ENCODE measurements at regions not wholly inside any gene's neighbourhood (a gene's known extent, or its start where the extent isn't known, plus 50 kb on each side); places are given as distances from the start of the nearest gene placed in this dataset.
"Not testable (repeated sequence)": the region's sequence is repeated elsewhere in the genome, so short reads cannot be mapped to it uniquely, and the experiment has no call there.

DNA sequence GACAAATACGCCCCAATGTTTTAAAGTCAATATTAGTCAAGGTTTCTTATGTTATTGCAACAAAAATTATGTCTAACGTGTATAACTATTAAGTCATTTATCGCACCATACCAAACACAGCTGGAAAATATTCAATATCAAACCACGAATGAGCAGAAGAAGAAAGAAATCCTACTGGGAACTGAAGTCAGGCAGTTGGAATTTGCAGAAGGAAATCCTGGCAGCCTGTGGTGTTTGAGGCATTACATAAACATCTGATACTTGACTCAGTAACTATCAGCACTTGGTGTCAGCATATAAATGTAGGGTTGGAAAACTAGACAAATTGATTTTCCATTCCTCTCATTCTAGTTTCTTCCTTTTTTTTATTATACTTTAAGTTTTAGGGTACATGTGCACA is 83.4 kb upstream of the NUPR2 start:
- Histone ChIP-seq H3K4me2 (ENCODE audit: insufficient read depth, insufficient read length, low read length) (no peak overlapping the region), H3K79me2 (ENCODE audit: insufficient read depth, low read length) (no peaks in the 10 kb centered on the region), H3K27me3 (ENCODE audit: insufficient read depth, low read length) (no peaks in the 10 kb centered on the region), H3K18ac (ENCODE audit: insufficient read length, low read depth, low read length) (no peak overlapping the region), H3K56ac (ENCODE audit: insufficient read length, low read depth, low read length) (no peak overlapping the region), H3K9ac (ENCODE audit: extremely low read depth, insufficient read length, low read length) (no peak overlapping the region), H4K8ac (replicated peaks; ENCODE audit: insufficient read length, low read depth, low read length) (no peak overlapping the region), H2AK5ac (ENCODE audit: insufficient read length, low read length) (no peak overlapping the region), H3K27ac (ENCODE audit: insufficient read length, low read depth, low read length) (no peak overlapping the region), H3K23ac (ENCODE audit: insufficient read length, low read depth, low read length) (no peak overlapping the region), H2BK15ac (ENCODE audit: low read depth, low read length) (no peak overlapping the region), H3K14ac (ENCODE audit: insufficient read depth, low read length) (no peak overlapping the region), H4K20me1 (ENCODE audit: control insufficient read depth, insufficient read depth, insufficient read length) (no peaks in the 10 kb centered on the region), H2BK120ac (ENCODE audit: low read depth, low read length, poor library complexity, severe bottlenecking) (no peak overlapping the region), H2BK20ac (ENCODE audit: low read depth, low read length, poor library complexity, severe bottlenecking) (no peak overlapping the region), H3K23me2 (ENCODE audit: insufficient read length, low read depth, low read length, poor library complexity, severe bottlenecking) (no peaks in the 10 kb centered on the region), H4K5ac (ENCODE audit: insufficient read length, low read depth, low read length) (no peak overlapping the region), H3K9me3 (ENCODE audit: control insufficient read depth, low read depth, low read length) (peaks cover 56% of the 10 kb centered on the region), H2AFZ (ENCODE audit: low read length) (no peak overlapping the region), H3K4ac (ENCODE audit: low read depth, low read length) (no peak overlapping the region), H2BK5ac (ENCODE audit: insufficient read length, low read length) (no peak overlapping the region), H3K4me1 (ENCODE audit: insufficient read depth, low read length) (no peaks in the 10 kb centered on the region), H3K79me1 (ENCODE audit: insufficient read depth, low read depth, low read length, poor library complexity, severe bottlenecking) (no peaks in the 10 kb centered on the region), H3T11ph (ENCODE audit: low read length) (no peak overlapping the region), H2BK12ac (ENCODE audit: insufficient read length, low read depth, low read length) (no peak overlapping the region), H4K91ac (ENCODE audit: insufficient read length, low read depth, low read length) (no peak overlapping the region)
- Mint-ChIP-seq H3K9me3 (peaks cover 90 to 91% of the 10 kb centered on the region in 2 experiments), H3K4me3 (no peak overlapping the region), H3K27me3 (ENCODE audit: low read depth) (peaks cover 4% of the 10 kb centered on the region), H3K27ac (no peak overlapping the region), H3K4me1 (no peaks in the 10 kb centered on the region), H3K36me3 (ENCODE audit: insufficient read depth in 1 of 3, low read depth in 3 of 3) (peaks cover 7 to 23% (median 10%) of the 10 kb centered on the region in 3 experiments; a peak in 6 of 7 replicates)
- DNase-seq: no peak
- TF ChIP-seq, protein P1, sequence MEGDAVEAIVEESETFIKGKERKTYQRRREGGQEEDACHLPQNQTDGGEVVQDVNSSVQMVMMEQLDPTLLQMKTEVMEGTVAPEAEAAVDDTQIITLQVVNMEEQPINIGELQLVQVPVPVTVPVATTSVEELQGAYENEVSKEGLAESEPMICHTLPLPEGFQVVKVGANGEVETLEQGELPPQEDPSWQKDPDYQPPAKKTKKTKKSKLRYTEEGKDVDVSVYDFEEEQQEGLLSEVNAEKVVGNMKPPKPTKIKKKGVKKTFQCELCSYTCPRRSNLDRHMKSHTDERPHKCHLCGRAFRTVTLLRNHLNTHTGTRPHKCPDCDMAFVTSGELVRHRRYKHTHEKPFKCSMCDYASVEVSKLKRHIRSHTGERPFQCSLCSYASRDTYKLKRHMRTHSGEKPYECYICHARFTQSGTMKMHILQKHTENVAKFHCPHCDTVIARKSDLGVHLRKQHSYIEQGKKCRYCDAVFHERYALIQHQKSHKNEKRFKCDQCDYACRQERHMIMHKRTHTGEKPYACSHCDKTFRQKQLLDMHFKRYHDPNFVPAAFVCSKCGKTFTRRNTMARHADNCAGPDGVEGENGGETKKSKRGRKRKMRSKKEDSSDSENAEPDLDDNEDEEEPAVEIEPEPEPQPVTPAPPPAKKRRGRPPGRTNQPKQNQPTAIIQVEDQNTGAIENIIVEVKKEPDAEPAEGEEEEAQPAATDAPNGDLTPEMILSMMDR (conservative IDR thresholded peaks at IDR 0.05): no peak
- WGBS (ENCODE audit: extremely low coverage, insufficient read length, low lambda C conversion rate): no CpG with 5 or more reads among the region's 4 CpGs

DNA sequence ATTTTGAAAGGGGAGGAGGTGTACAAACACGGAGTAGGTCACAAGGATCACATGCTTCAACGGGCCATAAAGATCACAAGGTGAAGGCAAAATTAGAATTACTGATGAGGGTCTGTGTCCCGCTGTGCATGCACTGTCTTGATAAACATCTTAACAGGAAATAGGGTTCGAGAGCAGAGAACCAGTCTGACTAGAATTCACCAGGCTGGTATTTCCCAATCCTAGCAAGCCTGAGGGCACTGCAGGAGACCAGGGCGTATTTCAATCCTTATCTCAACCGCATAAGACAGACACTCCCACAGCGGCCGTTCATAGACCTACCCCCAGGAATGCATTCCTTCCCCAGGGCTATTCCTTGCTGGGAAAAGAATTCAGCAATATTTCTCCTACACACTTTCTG is 80.0 kb upstream of the NUPR2 start:
- peaks cover 70% of the 10 kb centered on the region for H3K9me3 ChIP-seq (ENCODE audit: control insufficient read depth, low read depth, low read length)
- H3K4me2 ChIP-seq (ENCODE audit: insufficient read depth, insufficient read length, low read length); H3K9ac ChIP-seq (ENCODE audit: extremely low read depth, insufficient read length, low read length); H3K4me1 Mint-ChIP-seq; H3K79me1 ChIP-seq (ENCODE audit: insufficient read depth, low read depth, low read length, poor library complexity, severe bottlenecking); H3K4me3 Mint-ChIP-seq; H2BK120ac ChIP-seq (ENCODE audit: low read depth, low read length, poor library complexity, severe bottlenecking); H3K18ac ChIP-seq (ENCODE audit: insufficient read length, low read depth, low read length); H2BK12ac ChIP-seq (ENCODE audit: insufficient read length, low read depth, low read length); H2BK20ac ChIP-seq (ENCODE audit: low read depth, low read length, poor library complexity, severe bottlenecking); H3T11ph ChIP-seq (ENCODE audit: low read length); H2AFZ ChIP-seq (ENCODE audit: low read length); H4K8ac ChIP-seq (replicated peaks; ENCODE audit: insufficient read length, low read depth, low read length); H3K14ac ChIP-seq (ENCODE audit: insufficient read depth, low read length); H3K4me1 ChIP-seq (ENCODE audit: insufficient read depth, low read length); H3K23me2 ChIP-seq (ENCODE audit: insufficient read length, low read depth, low read length, poor library complexity, severe bottlenecking); H2BK15ac ChIP-seq (ENCODE audit: low read depth, low read length); H4K5ac ChIP-seq (ENCODE audit: insufficient read length, low read depth, low read length); H3K56ac ChIP-seq (ENCODE audit: insufficient read length, low read depth, low read length); H3K27me3 ChIP-seq (ENCODE audit: insufficient read depth, low read length); H2BK5ac ChIP-seq (ENCODE audit: insufficient read length, low read length); H3K27me3 Mint-ChIP-seq (ENCODE audit: low read depth); DNase-seq; H3K4ac ChIP-seq (ENCODE audit: low read depth, low read length); H2AK5ac ChIP-seq (ENCODE audit: insufficient read length, low read length); H3K79me2 ChIP-seq (ENCODE audit: insufficient read depth, low read length); H3K27ac Mint-ChIP-seq; H4K91ac ChIP-seq (ENCODE audit: insufficient read length, low read depth, low read length); H3K23ac ChIP-seq (ENCODE audit: insufficient read length, low read depth, low read length); H4K20me1 ChIP-seq (ENCODE audit: control insufficient read depth, insufficient read depth, insufficient read length); H3K27ac ChIP-seq (ENCODE audit: insufficient read length, low read depth, low read length): not testable (repeated sequence)
- peaks cover 90 to 91% of the 10 kb centered on the region in 2 experiments for H3K9me3 Mint-ChIP-seq
- no CpG with 5 or more reads among the region's 8 CpGs for WGBS (ENCODE audit: extremely low coverage, insufficient read length, low lambda C conversion rate)
- peaks cover 0 to 19% (median 17%) of the 10 kb centered on the region in 3 experiments; a peak in 6 of 7 replicates for H3K36me3 Mint-ChIP-seq (ENCODE audit: insufficient read depth in 1 of 3, low read depth in 3 of 3)

Measured in H9 (cell line).